ENCODE measurements at regions not wholly inside any gene's neighbourhood (a gene's known extent, or its start where the extent isn't known, plus 50 kb on each side); places are given as distances from the start of the nearest gene placed in this dataset.
"Not testable (repeated sequence)": the region's sequence is repeated elsewhere in the genome, so short reads cannot be mapped to it uniquely, and the experiment has no call there.

- FAIRE-seq (no peak), DNase-seq (ENCODE audit: insufficient read length, low spot score) (no peak)
Observed at GRCh38 chr4:156132196-156132595, 178.5 kb upstream of the CTSO start.

GRCh38 chr4:156128616-156129015 lies 174.9 kb upstream of the CTSO start:
- DNase-seq (ENCODE audit: insufficient read length, low spot score) (no peak), FAIRE-seq (no peak)

DNA sequence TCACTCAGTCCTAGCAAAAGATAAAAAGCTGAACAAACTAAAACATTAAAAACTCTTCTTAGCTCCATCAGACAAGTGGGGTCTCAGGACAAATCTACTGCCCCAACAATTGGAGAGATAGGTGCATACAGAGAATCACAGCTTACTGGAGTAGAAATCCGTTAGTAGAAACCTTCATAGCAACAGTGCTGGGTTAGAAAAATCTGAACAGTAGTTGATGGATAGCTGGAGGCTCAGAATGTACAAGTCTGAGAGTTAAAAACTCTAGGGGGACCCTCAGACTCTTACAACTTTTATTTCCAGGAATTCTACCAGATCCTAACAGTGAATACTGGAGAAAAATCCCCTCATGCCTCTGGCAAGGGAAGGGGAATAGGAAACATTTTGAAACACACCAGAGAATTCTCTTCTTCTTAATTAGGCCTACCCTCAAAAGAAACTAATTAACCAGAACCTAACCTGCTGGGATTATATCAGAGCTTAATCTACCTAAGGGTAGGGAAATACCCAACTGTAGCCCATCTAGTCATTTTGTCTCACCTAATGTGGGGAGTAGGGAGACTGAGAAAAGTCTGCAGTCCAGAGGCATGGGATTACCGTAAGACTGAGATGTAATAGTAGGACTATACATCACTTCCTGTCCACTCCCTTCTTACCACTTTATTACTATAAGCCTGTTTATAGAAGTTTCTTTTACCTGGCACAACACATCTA lies 165.0 kb upstream of the CTSO start:
- no peak for FAIRE-seq

GRCh38 chr4:156117743-156118142 lies 164.1 kb upstream of the CTSO start:
- no peak for DNase-seq (ENCODE audit: insufficient read length, low spot score)
- no peak for FAIRE-seq

More for the DNA sequence above, 165.0 kb upstream of the CTSO start:
- no peak for DNase-seq (ENCODE audit: insufficient read length, low spot score)

DNA sequence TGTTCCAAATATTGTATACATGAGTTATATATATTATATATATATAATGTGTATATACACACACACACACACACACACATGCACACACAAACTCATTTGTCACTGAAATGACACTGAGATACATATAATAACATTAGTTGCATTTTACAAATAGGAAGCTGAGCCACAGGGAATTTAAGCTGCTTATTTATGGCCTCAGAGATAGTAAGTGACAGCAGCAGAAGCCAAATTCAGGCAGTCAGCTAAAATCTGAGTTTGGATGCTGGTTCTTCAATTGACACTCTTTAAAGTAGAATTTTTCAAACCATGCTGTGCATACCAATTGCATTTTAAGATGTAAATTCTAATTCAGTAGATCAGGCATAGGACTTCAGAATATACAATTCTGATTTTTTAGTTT lies 163.3 kb upstream of the CTSO start:
- no peak for FAIRE-seq
- no peak for DNase-seq (ENCODE audit: insufficient read length, low spot score)

- FAIRE-seq (no peak), DNase-seq (ENCODE audit: insufficient read length, low spot score) (no peak)
Observed at GRCh38 chr4:156113138-156113765, 159.6 kb upstream of the CTSO start.

DNA sequence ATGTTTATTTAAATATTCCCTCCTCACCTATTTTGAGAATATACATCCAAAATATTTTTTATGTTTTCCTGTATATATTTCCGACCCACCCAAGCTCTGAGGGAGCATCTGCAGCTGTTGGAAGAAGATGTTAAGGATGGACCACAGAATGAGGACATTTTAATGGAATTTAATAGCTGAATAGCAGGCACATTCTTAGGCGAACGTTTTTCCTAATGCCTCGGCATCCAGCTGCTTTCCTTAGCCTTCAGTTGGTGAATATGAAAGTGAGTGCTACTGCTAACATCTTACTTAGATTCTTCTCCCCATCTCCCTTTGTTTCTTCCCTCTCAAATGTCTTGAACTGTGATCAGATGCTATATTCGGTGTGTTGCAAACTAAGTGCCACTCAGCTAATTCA lies 158.0 kb upstream of the CTSO start:
- FAIRE-seq, result no peak
- DNase-seq (ENCODE audit: insufficient read length, low spot score), result no peak

GRCh38 chr4:156109943-156110900 lies 156.6 kb upstream of the CTSO start:
- no peak for DNase-seq (ENCODE audit: insufficient read length, low spot score)
- no peak for FAIRE-seq

DNA sequence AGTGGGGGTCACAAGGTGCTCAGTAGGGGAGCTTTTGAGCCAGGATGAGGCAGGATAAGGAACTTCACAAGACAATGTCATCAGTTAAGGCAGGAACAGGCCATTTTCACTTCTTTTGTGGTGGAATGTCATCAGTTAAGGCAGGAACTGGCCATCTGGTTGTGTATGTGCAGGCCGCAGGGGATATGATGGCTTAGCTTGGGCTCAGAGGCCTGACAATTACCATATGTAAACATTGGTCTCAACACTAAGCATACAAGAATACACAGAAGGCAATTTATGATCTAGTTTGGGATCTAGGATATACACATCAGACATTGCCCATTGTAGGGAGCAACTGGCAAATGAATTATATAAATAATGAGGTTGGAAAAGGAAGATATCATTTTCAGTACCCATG lies 155.4 kb upstream of the CTSO start:
- DNase-seq (ENCODE audit: insufficient read length, low spot score); FAIRE-seq: not testable (repeated sequence)

DNA sequence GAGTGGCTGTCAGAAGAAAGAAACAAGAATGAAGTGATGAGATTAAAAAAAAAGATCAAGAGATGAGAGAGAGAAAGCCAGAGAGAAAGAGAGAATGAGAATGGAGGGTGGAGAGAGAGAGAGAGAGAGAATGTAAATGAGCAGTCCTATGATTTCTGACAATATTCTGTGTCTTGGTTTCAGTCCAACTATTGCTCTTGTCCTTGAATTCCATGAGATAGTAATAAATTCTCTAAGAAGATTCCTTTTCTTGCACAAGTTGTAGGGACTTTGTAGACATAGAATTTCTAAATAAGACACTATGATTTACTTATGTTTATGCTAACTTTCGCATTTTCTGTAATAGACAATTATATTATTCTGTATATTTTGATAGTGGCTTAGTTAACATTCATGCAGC lies 149.6 kb upstream of the CTSO start:
- FAIRE-seq, result no peak

GRCh38 chr4:156102411-156102810 lies 148.7 kb upstream of the CTSO start:
- FAIRE-seq (no peak), DNase-seq (ENCODE audit: insufficient read length, low spot score) (no peak)

More for the DNA sequence above, 149.6 kb upstream of the CTSO start:
- no peak for DNase-seq (ENCODE audit: insufficient read length, low spot score)

DNA sequence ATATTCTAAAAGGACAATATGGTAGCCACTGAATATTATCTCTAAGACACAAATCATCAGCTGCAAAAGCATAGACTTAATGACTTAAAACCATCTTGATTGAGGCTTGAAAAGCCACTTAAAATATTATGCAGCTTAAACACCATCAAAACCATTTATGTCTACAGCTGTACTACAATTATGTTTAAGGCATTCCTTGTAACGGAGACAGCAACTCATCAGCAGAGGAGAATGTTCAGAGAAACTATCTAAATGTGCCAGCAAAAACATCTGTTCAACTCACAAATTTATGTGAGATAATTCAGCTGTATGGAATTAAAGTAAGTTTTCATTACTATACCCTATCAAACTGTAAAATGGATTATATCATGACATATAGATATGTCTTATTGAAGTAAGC lies 147.9 kb upstream of the CTSO start:
- DNase-seq (ENCODE audit: insufficient read length, low spot score) (no peak), FAIRE-seq (no peak)

- no peak for FAIRE-seq
- DNase-seq (ENCODE audit: insufficient read length, low spot score), result no peak
Observed at GRCh38 chr4:156100651-156101050, 147.0 kb upstream of the CTSO start.

- FAIRE-seq, result no peak
Observed at GRCh38 chr4:156098805-156099204, 145.1 kb upstream of the CTSO start.

DNA sequence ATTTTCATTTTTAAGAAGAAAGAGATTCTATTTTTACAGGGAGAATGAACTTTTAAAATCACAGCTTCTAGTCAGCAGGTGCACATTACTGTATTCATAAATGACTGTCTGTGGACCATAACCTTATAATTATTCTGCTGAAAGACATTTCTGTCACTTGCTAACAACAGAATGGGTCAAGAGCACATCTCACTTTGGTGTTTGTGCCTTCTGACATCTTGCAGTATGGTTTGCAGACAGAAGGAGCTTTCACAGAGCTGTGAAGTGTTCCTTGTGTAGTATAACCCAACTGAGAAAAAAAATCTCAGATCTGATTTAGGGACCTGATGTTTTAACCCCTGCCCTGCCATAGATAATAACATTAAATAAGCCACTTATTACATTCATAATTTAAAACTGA lies 131.4 kb upstream of the CTSO start:
- DNase-seq (ENCODE audit: insufficient read length, low spot score) (no peak), FAIRE-seq (no peak)

More at GRCh38 chr4:156098805-156099204, 145.1 kb upstream of the CTSO start:
- DNase-seq (ENCODE audit: insufficient read length, low spot score), result no peak

GRCh38 chr4:156084373-156084772 lies 130.7 kb upstream of the CTSO start:
- DNase-seq (ENCODE audit: insufficient read length, low spot score) (no peak), FAIRE-seq (no peak)

DNA sequence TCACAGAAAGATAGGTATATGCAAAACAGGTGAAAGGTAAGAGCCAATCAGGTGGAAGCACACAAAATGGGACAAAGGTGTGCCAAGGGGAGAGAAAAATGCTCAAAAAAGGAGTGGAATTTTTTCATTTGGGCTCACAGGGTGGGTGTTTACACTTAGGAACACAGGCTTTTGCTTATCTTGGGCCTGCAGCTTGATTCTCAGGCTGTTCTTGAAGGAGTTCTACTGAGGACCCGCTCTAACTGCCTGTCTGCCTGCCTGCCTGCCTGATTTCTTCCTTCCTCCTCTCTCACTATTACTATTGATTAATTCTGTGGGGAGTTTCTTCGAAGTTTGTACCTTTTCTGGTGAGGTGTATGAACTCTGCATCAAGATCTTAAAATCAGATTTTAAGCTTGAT lies 120.3 kb upstream of the CTSO start:
- FAIRE-seq (no peak), DNase-seq (ENCODE audit: insufficient read length, low spot score) (no peak)

- DNase-seq (ENCODE audit: insufficient read length, low spot score), result no peak
- no peak for FAIRE-seq
Observed at GRCh38 chr4:156060661-156061060, 107.0 kb upstream of the CTSO start.

DNA sequence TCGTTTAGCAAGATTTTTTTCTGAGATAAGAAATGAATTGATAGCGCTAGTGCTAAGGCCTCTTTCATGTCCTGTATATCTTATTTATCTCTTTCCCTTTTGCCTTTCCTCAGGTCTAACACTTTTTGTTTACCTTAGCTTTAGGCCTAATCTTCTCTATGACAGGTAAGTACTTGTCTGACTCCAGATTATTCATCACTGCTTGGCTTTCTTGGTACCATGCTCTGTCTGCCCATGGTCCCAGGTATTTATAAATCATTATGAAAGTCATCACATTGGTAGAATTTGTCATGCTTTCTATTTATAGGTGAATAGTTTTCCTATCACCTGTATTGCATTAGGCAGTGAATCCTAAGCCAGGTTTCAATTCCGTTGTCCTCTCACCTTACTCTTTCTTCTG lies 99.5 kb upstream of the CTSO start:
- DNase-seq (ENCODE audit: insufficient read length, low spot score) (no peak), FAIRE-seq (no peak)

DNA sequence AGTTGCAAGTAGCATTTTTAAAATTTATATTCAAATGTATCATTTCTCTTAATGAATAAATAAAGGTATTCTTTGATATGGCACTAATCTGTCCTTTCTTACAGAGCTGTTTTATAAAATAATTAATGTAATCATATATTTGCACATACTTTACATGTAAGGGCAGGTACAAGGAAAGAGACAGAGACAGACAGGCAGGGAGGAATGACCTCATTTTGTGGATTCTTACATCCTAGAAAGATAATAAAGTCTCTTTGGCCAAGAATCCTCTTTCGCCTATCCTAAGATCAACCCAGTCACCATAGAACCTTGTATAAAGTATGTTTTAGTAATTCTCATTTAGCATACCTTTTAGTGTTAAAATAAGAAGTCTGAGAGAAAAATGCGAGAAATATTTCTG lies 98.5 kb upstream of the CTSO start:
- DNase-seq (ENCODE audit: insufficient read length, low spot score), result no peak
- no peak for FAIRE-seq

DNA sequence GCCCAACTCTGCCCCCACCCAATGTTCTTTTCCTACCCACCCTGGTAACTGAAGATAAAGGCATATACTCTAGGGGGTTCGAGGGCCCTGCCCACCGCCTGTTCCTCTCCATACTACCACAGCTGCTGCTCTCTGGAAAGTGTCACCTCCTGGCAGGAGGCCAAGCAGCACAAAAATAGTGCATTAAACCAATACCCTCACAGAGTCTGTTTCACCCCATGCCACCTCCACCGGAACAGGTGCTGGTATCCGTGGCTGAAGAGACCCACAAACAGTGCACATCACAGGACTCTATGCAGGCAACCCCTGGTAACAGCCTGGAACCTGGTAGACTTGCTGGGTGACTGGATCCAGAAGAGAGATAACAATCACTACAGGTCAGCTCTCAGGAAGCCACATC lies 85.1 kb upstream of the CTSO start:
- FAIRE-seq, result no peak
- no peak for DNase-seq (ENCODE audit: insufficient read length, low spot score)

Measured in HTR-8/SVneo (cell line).